A673 (cell line): ENCODE measurements at regions not wholly inside any gene's neighbourhood (a gene's known extent, or its start where the extent isn't known, plus 50 kb on each side); places are given as distances from the start of the nearest gene placed in this dataset.

Experiments used
- CTCF ChIP-seq: fragments of 300-800, 200-600 bp; sonication (generic); conservative IDR thresholded peaks from 2 replicates; pipeline ENCODE4 v1.5.1; 2017; ENCODE audit warnings: low read depth, mild to moderate bottlenecking, antibody characterized with exemption, low read length, moderate library complexity, mixed read lengths
- EZH2 ChIP-seq: fragments of 200-600 bp; sonication (generic); IDR thresholded peaks from 2 replicates; pipeline ENCODE4 v1.6.1; 2017; ENCODE audit warnings: borderline replicate concordance, low read depth, mild to moderate bottlenecking, mixed read lengths, antibody characterized with exemption, low read length; ENCODE audit not compliant: poor library complexity, severe bottlenecking

GRCh38 chr3:109411547-109411946, 74.2 kb upstream of the DPPA4 start:
- TF ChIP-seq CTCF (no peak), EZH2 (no peak)
